Prostate gland (tissue), 2 donors: ENCODE measurements at regions not wholly inside any gene's neighbourhood (a gene's known extent, or its start where the extent isn't known, plus 50 kb on each side); places are given as distances from the start of the nearest gene placed in this dataset.

Source experiments
- POLR2A ChIP-seq: fragments of 450-650 bp; IDR thresholded peaks from one replicate; pipeline ENCODE4 v1.6.1; 2016; ENCODE audit warnings: antibody characterized with exemption, mild to moderate bottlenecking
- TF ChIP-seq, protein P1 (sequence below), 4 experiments: fragments of 200-600 bp in 2 of 4; fragments of 450-650 bp in 2 of 4; sonication (generic) in 2 of 4; IDR thresholded peaks; 1 replicate in 3 of 4; 2 replicates in 1 of 4; pipeline ENCODE4 v1.5.1; 2016 to 2019; ENCODE audit warnings: antibody characterized with exemption in 4 of 4, mild to moderate bottlenecking in 2 of 4, moderate library complexity in 2 of 4

DNA sequence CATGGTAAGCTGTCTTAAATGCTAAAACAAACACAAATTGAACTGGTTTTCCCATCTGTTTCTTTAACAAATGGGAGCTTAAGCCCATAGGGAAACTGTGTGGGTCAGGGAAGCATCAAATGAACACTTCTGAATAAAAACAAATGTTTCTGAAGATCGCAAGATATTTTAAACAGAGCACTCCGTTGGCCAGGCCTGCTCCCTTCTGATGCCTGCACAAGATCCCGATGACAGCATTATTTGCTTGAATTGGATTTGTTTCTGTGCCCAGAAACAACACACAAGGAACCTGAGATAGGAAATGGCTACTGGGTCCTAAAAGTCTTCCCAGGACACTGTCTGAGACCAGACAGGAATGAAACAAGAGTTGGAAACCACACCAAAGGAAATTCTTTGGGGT is 425.8 kb upstream of the ZFHX3 start:
- TF ChIP-seq, protein P1, sequence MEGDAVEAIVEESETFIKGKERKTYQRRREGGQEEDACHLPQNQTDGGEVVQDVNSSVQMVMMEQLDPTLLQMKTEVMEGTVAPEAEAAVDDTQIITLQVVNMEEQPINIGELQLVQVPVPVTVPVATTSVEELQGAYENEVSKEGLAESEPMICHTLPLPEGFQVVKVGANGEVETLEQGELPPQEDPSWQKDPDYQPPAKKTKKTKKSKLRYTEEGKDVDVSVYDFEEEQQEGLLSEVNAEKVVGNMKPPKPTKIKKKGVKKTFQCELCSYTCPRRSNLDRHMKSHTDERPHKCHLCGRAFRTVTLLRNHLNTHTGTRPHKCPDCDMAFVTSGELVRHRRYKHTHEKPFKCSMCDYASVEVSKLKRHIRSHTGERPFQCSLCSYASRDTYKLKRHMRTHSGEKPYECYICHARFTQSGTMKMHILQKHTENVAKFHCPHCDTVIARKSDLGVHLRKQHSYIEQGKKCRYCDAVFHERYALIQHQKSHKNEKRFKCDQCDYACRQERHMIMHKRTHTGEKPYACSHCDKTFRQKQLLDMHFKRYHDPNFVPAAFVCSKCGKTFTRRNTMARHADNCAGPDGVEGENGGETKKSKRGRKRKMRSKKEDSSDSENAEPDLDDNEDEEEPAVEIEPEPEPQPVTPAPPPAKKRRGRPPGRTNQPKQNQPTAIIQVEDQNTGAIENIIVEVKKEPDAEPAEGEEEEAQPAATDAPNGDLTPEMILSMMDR (IDR thresholded peaks at IDR 0.05), result no peak
- TF ChIP-seq POLR2A, result no peak
